HepG2 (cell line): ENCODE measurements at regions not wholly inside any gene's neighbourhood (a gene's known extent, or its start where the extent isn't known, plus 50 kb on each side); places are given as distances from the start of the nearest gene placed in this dataset.

Experiments used
- ATAC-seq: fragments of 200-7000 bp; cut with Tn5 transposase; 3 replicates; pipeline ENCODE4 v1.9.1; 2020; ENCODE audit warnings: mild to moderate bottlenecking, moderate library complexity
- BruUV-seq: library from RNA; stranded (reverse); fragments of 400-500 nt; replicated peaks from 2 replicates; lab custom pipeline; 2021; lab: Mats Ljungman, UMichigan
- CTCF ChIA-PET: fragments of 300-600 bp; formaldehyde crosslinking; extraction: SDS; loops from one replicate; lab custom pipeline; 2021; ENCODE audit warnings: low total read pairs, inconsistent platforms, low intra/inter-chr PET ratio; lab: Yijun Ruan, JAX
- POLR2A ChIA-PET: fragments of 350-600 bp; sonication (Branson Sonifier 250); formaldehyde crosslinking; loops from one replicate; lab custom pipeline; 2020; ENCODE audit warnings: antibody characterized with exemption, inconsistent platforms; lab: Yijun Ruan, JAX
- DNase-seq: peaks from one replicate; pipeline ENCODE4 v3.0.0-alpha.2; 2015; ENCODE audit warnings: low spot score
- FAIRE-seq: peaks from 3 replicates; lab custom pipeline; 2011; peaks lifted over from hg19 to GRCh38; lab: Jason Lieb, UNC
- H2AFZ ChIP-seq: one replicate; pipeline ENCODE4 v1.6.1; 2011; ENCODE audit warnings: low read length, inconsistent platforms
- H3K27ac ChIP-seq: fragments of 300-600 bp; 3 replicates; pipeline ENCODE4 v1.8.0; 2011; ENCODE audit warnings: mixed run types, mild to moderate bottlenecking, mixed read lengths, low read length, inconsistent platforms; ENCODE audit not compliant: insufficient read depth; ENCODE audit errors: extremely low read length
- H3K27me3 ChIP-seq, 2 experiments: fragments of 200-600 bp in 1 of 2; 2 replicates in 1 of 2; 3 replicates in 1 of 2; pipeline versions ENCODE4 v1.6.0 to v1.8.0; 2011; ENCODE audit warnings: low read length in 2 of 2, mild to moderate bottlenecking in 2 of 2, moderate library complexity in 2 of 2, inconsistent platforms in 1 of 2; ENCODE audit not compliant: insufficient read depth in 2 of 2, control insufficient read depth in 1 of 2
- H3K36me3 ChIP-seq, 2 experiments: fragments of 200-600 bp in 1 of 2; replicated peaks in 1 of 2; 2 replicates in 1 of 2; 3 replicates in 1 of 2; pipeline versions ENCODE4 v1.5.1 to v1.8.0; 2011; ENCODE audit warnings: low read length in 2 of 2, inconsistent platforms in 1 of 2; ENCODE audit not compliant: insufficient read depth in 2 of 2, control insufficient read depth in 1 of 2
- H3K4me1 ChIP-seq: 2 replicates; pipeline ENCODE4 v1.5.1; 2012; ENCODE audit warnings: low read length, inconsistent platforms; ENCODE audit not compliant: insufficient read depth
- H3K4me2 ChIP-seq: 2 replicates; pipeline ENCODE4 v1.6.0; 2011; ENCODE audit warnings: low read depth, low read length, inconsistent platforms
- H3K4me3 ChIP-seq, 3 experiments: fragments of 200-600 bp in 1 of 3; sonication (generic), shearing (Covaris generic) in 1 of 3; replicated peaks in 1 of 3; 2 replicates each; pipeline ENCODE4 v1.5.1; 2011 to 2016; ENCODE audit warnings: low read length in 3 of 3, inconsistent platforms in 2 of 3, low read depth in 2 of 3, mild to moderate bottlenecking in 2 of 3, control low read depth in 1 of 3, mixed read lengths in 1 of 3; ENCODE audit not compliant: insufficient read depth in 1 of 3
- H3K79me2 ChIP-seq: one replicate; pipeline ENCODE4 v1.6.1; 2011; ENCODE audit warnings: low read length, inconsistent platforms; ENCODE audit not compliant: insufficient read depth
- H3K9ac ChIP-seq: 2 replicates; pipeline ENCODE4 v1.6.0; 2011; ENCODE audit warnings: mild to moderate bottlenecking, low read depth, low read length, inconsistent platforms; ENCODE audit not compliant: insufficient read depth
- H3K9me3 ChIP-seq: 2 replicates; pipeline ENCODE4 v1.5.1; 2012; ENCODE audit warnings: mild to moderate bottlenecking, low read length
- H4K20me1 ChIP-seq: 2 replicates; pipeline ENCODE4 v1.6.0; 2011; ENCODE audit warnings: inconsistent platforms, mild to moderate bottlenecking, low read length, moderate library complexity; ENCODE audit not compliant: insufficient read depth
- CHD4 ChIP-seq: fragments of 200-600 bp; sonication (generic); IDR thresholded peaks from 2 replicates; pipeline ENCODE4 v1.7.0; 2017; ENCODE audit warnings: mild to moderate bottlenecking, low read length, borderline replicate concordance
- GPN1 ChIP-seq: sonication (generic); formaldehyde crosslinking; IDR thresholded peaks from 2 replicates; pipeline ENCODE4 v1.5.1; 2020; ENCODE audit warnings: missing genetic modification reagents, borderline replicate concordance
- KLF12 ChIP-seq: sonication (generic); formaldehyde crosslinking; IDR thresholded peaks from 2 replicates; pipeline ENCODE4 v1.4.0; 2020; ENCODE audit warnings: missing genetic modification reagents, borderline replicate concordance
- MAF1 ChIP-seq: sonication (generic); formaldehyde crosslinking; IDR thresholded peaks from 2 replicates; pipeline ENCODE4 v1.5.0; 2020; ENCODE audit warnings: missing genetic modification reagents, borderline replicate concordance
- NR2F2 ChIP-seq: IDR thresholded peaks from 2 replicates; pipeline ENCODE4 v1.6.1; 2012; ENCODE audit warnings: low read depth, inconsistent platforms, borderline replicate concordance
- PTBP1 ChIP-seq: fragments of 200-400 bp; formaldehyde crosslinking; IDR thresholded peaks from 2 replicates; pipeline ENCODE4 v1.6.1; 2018; ENCODE audit warnings: low read length, low read depth; ENCODE audit not compliant: poor library complexity, severe bottlenecking
- ZNF136 ChIP-seq: sonication (generic); formaldehyde crosslinking; IDR thresholded peaks from 2 replicates; pipeline ENCODE4 v1.8.1; 2022; ENCODE audit warnings: low read depth, mild to moderate bottlenecking, moderate library complexity, missing genetic modification reagents
- ZNF562 ChIP-seq: sonication (generic); formaldehyde crosslinking; IDR thresholded peaks from 2 replicates; pipeline ENCODE4 v1.8.0; 2022; ENCODE audit warnings: missing genetic modification reagents, borderline replicate concordance
- ZNF577 ChIP-seq: sonication (generic); formaldehyde crosslinking; IDR thresholded peaks from 2 replicates; pipeline ENCODE4 v1.4.0; 2020; ENCODE audit warnings: mild to moderate bottlenecking, low read depth, missing genetic modification reagents, borderline replicate concordance
- ZNF788 ChIP-seq: sonication (generic); formaldehyde crosslinking; IDR thresholded peaks from 2 replicates; pipeline ENCODE4 v1.5.0; 2020; ENCODE audit warnings: mild to moderate bottlenecking, missing genetic modification reagents, borderline replicate concordance
- ZSCAN29 ChIP-seq: sonication (generic); formaldehyde crosslinking; conservative IDR thresholded peaks from 2 replicates; pipeline ENCODE4 v1.4.0; 2020; ENCODE audit warnings: mild to moderate bottlenecking, missing genetic modification reagents
- WGBS: methylation state at CpG from one replicate; pipeline ENCODE4 v1.1.6; 2017; ENCODE audit warnings: low lambda C conversion rate; 5-methylcytosine and 5-hydroxymethylcytosine counted together
- in situ Hi-C: cut with HindIII; loops from 2 replicates; pipeline ENCODE4 v1.10.0; 2017; ENCODE audit warnings: low pct_unique_long_range_greater_than_20kb; ENCODE audit not compliant: extremely low pct_ligation_motif_present
- intact Hi-C: fragments of 100-400 bp; cut with micrococcal nuclease; formaldehyde crosslinking; loops from one replicate; pipeline ENCODE4 v1.10.0; 2022; ENCODE audit not compliant: unreplicated experiment
- TF ChIP-seq, protein P1 (sequence below): sonication (generic); formaldehyde crosslinking; IDR thresholded peaks from 2 replicates; pipeline ENCODE4 v1.5.1; 2020; ENCODE audit warnings: mild to moderate bottlenecking, missing genetic modification reagents, moderate library complexity
- TF ChIP-seq, protein P2 (sequence below), 2 experiments: sonication (generic) in 1 of 2; formaldehyde crosslinking in 1 of 2; IDR thresholded peaks; 2 replicates each; pipeline versions ENCODE4 v1.4.0 to v1.6.1; 2018 to 2020; ENCODE audit warnings: missing genetic modification reagents in 2 of 2, borderline replicate concordance in 1 of 2, low read depth in 1 of 2, mild to moderate bottlenecking in 1 of 2, missing biosample characterization in 1 of 2
- TF ChIP-seq, protein P3 (sequence below): sonication (generic); formaldehyde crosslinking; IDR thresholded peaks from 2 replicates; pipeline ENCODE4 v1.5.0; 2020; ENCODE audit warnings: mild to moderate bottlenecking, missing genetic modification reagents, borderline replicate concordance

DNA sequence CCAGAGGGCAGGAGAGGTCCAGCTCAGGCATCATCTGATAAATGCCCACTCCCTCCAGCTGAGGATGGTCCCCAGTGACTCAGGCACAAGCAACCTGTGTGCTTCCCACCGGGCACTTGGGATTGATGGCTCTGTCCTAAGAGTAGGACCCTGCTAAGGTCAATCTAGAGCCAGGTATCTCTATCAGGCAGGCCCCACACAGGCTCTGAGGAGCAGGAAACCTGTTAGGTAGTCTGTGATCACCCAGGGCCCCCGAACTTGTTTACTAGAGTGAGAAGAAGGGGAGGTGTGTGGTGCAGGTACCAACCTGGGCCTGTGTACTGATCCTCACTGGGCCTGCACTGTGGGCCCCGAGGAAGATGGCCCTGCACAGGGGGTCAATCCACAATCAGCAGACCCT, 119.6 kb upstream of the FSTL4 start:
- WGBS, result 29% methylated on average over 1 of the region's 3 CpGs
- H3K9ac ChIP-seq, result no peak overlapping the region
- no peaks in the 10 kb centered on the region for H4K20me1 ChIP-seq
- no peak overlapping the region for H3K27ac ChIP-seq
- H3K27me3 ChIP-seq, result peaks cover 0 to 12% of the 10 kb centered on the region in 2 experiments; a peak in 1 of 5 replicates
- BruUV-seq, result no TSS peak
- POLR2A ChIA-PET, result no interaction called here
- DNase-seq (no peak), ATAC-seq (no peak), FAIRE-seq (no peak)
- no peaks in the 10 kb centered on the region for H3K36me3 ChIP-seq
- H3K4me3 ChIP-seq, result no peak overlapping the region
- in situ Hi-C loops, result no loop called here
- no peak overlapping the region for H3K4me2 ChIP-seq
- H3K4me1 ChIP-seq, result peaks cover 13% of the 10 kb centered on the region
- no peaks in the 10 kb centered on the region for H3K79me2 ChIP-seq
- CTCF ChIA-PET, result no interaction called here
- H2AFZ ChIP-seq, result no peak overlapping the region
- intact Hi-C loops, result no loop called here
- H3K9me3 ChIP-seq, result peaks cover 8% of the 10 kb centered on the region
- no peak for TF ChIP-seq KLF12
- no peak for TF ChIP-seq ZNF136 (CRISPR knock-in tag)
- no peak for TF ChIP-seq NR2F2
- no peak for TF ChIP-seq ZNF562
- no peak for TF ChIP-seq MAF1 (CRISPR knock-in tag)
- TF ChIP-seq ZNF788 (CRISPR knock-in tag), result no peak
- TF ChIP-seq, protein P1, sequence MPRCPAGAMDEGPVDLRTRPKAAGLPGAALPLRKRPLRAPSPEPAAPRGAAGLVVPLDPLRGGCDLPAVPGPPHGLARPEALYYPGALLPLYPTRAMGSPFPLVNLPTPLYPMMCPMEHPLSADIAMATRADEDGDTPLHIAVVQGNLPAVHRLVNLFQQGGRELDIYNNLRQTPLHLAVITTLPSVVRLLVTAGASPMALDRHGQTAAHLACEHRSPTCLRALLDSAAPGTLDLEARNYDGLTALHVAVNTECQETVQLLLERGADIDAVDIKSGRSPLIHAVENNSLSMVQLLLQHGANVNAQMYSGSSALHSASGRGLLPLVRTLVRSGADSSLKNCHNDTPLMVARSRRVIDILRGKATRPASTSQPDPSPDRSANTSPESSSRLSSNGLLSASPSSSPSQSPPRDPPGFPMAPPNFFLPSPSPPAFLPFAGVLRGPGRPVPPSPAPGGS (CRISPR knock-in tag), result no peak
- no peak for TF ChIP-seq CHD4
- TF ChIP-seq ZSCAN29 (CRISPR knock-in tag), result no peak
- no peak for TF ChIP-seq PTBP1
- no peak for TF ChIP-seq GPN1 (CRISPR knock-in tag)
- TF ChIP-seq, protein P2, sequence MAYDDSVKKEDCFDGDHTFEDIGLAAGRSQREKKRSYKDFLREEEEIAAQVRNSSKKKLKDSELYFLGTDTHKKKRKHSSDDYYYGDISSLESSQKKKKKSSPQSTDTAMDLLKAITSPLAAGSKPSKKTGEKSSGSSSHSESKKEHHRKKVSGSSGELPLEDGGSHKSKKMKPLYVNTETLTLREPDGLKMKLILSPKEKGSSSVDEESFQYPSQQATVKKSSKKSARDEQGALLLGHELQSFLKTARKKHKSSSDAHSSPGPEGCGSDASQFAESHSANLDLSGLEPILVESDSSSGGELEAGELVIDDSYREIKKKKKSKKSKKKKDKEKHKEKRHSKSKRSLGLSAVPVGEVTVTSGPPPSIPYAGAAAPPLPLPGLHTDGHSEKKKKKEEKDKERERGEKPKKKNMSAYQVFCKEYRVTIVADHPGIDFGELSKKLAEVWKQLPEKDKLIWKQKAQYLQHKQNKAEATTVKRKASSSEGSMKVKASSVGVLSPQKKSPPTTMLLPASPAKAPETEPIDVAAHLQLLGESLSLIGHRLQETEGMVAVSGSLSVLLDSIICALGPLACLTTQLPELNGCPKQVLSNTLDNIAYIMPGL (CRISPR knock-in tag; IDR thresholded peaks at IDR 0.05; ENCODE audit: borderline replicate concordance in 1 of 2, low read depth in 1 of 2), result no peak
- TF ChIP-seq, protein P3, sequence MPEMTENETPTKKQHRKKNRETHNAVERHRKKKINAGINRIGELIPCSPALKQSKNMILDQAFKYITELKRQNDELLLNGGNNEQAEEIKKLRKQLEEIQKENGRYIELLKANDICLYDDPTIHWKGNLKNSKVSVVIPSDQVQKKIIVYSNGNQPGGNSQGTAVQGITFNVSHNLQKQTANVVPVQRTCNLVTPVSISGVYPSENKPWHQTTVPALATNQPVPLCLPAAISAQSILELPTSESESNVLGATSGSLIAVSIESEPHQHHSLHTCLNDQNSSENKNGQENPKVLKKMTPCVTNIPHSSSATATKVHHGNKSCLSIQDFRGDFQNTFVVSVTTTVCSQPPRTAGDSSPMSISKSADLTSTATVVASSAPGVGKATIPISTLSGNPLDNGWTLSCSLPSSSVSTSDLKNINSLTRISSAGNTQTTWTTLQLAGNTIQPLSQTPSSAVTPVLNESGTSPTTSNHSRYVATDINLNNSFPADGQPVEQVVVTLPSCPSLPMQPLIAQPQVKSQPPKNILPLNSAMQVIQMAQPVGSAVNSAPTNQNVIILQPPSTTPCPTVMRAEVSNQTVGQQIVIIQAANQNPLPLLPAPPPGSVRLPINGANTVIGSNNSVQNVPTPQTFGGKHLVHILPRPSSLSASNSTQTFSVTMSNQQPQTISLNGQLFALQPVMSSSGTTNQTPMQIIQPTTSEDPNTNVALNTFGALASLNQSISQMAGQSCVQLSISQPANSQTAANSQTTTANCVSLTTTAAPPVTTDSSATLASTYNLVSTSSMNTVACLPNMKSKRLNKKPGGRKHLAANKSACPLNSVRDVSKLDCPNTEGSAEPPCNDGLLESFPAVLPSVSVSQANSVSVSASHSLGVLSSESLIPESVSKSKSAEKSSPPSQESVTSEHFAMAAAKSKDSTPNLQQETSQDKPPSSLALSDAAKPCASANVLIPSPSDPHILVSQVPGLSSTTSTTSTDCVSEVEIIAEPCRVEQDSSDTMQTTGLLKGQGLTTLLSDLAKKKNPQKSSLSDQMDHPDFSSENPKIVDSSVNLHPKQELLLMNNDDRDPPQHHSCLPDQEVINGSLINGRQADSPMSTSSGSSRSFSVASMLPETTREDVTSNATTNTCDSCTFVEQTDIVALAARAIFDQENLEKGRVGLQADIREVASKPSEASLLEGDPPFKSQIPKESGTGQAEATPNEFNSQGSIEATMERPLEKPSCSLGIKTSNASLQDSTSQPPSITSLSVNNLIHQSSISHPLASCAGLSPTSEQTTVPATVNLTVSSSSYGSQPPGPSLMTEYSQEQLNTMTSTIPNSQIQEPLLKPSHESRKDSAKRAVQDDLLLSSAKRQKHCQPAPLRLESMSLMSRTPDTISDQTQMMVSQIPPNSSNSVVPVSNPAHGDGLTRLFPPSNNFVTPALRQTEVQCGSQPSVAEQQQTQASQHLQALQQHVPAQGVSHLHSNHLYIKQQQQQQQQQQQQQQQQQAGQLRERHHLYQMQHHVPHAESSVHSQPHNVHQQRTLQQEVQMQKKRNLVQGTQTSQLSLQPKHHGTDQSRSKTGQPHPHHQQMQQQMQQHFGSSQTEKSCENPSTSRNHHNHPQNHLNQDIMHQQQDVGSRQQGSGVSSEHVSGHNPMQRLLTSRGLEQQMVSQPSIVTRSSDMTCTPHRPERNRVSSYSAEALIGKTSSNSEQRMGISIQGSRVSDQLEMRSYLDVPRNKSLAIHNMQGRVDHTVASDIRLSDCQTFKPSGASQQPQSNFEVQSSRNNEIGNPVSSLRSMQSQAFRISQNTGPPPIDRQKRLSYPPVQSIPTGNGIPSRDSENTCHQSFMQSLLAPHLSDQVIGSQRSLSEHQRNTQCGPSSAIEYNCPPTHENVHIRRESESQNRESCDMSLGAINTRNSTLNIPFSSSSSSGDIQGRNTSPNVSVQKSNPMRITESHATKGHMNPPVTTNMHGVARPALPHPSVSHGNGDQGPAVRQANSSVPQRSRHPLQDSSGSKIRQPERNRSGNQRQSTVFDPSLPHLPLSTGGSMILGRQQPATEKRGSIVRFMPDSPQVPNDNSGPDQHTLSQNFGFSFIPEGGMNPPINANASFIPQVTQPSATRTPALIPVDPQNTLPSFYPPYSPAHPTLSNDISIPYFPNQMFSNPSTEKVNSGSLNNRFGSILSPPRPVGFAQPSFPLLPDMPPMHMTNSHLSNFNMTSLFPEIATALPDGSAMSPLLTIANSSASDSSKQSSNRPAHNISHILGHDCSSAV (CRISPR knock-in tag), result no peak
- TF ChIP-seq ZNF577 (CRISPR knock-in tag), result no peak
